ENCODE measurements at regions not wholly inside any gene's neighbourhood (a gene's known extent, or its start where the extent isn't known, plus 50 kb on each side); places are given as distances from the start of the nearest gene placed in this dataset.
A peak's percentile ranks its signal among the peaks of the same experiment; 100 is the strongest.

DNA sequence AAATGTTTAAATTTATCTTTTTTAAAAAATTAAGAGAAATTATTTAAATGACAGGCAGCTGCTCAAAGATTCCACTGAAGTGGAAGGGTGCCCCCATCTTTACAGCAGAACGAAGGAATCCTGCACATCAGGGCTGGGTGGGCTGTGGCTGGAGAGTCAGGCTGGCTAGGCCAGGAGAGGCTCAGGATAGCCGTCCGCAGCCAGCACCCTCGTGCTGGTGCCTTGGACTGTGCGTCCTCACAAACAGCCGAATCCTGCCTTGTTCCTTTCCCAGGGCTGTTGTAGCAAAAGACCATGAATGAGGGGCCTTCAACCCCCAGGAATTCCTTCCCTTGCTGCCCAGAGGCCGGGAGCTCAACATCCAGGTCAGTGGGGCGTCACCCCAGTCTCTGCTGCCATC, 64.6 kb upstream of the FCN1 start:
- no peaks in the 10 kb centered on the region for H3K36me3 ChIP-seq
- H3K9me3 ChIP-seq, result peaks cover 0 to 6% (median 5%) of the 10 kb centered on the region in 3 donors
- no peak overlapping the region for H3K27ac ChIP-seq
- intact Hi-C loops (cut with DNase I), result no loop called here
- peaks cover 0 to 80% (median 0%) of the 10 kb centered on the region in 4 donors for H3K27me3 ChIP-seq
- H3K4me3 ChIP-seq, result no peak overlapping the region
- no peak for DNase-seq
- 62 to 69% methylated on average over 8 of the region's 8 CpGs for WGBS, 2 donors
- H3K4me1 ChIP-seq, result no peaks in the 10 kb centered on the region
- TF ChIP-seq POLR2A (IDR thresholded peaks at IDR 0.05) (no peak), CTCF (IDR thresholded peaks at IDR 0.05) (no peak)

DNA sequence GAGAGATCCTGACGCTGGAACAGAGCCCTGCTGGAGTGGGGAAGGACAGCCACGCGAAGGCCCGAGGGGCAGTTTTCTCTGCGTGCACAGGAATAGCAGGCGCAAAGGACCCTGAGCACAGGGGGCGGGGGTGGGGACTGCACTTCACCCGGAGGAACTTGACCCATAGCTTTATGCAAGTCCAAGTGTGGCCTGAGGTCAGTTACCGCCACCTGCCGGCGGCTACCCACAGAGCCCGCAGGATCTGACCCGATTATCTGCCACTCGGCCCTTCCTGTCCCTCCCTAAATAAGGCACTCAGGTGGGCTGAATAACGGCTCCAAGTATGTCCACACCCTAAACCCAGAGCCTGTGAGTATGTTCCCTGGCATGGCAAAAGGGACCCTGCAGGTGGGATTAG, 65.4 kb upstream of the FCN1 start:
- no peak for DNase-seq
- H3K4me3 ChIP-seq, result no peak overlapping the region
- no peaks in the 10 kb centered on the region for H3K36me3 ChIP-seq
- TF ChIP-seq POLR2A (IDR thresholded peaks at IDR 0.05) (no peak), CTCF (IDR thresholded peaks at IDR 0.05) (peak in 3 of 6 experiments; percentile 27 to 40 (median 27))
- 20 to 45% methylated on average over 1 to 7 of the region's 15 CpGs for WGBS, 2 donors
- H3K9me3 ChIP-seq, result peaks cover 0 to 12% (median 8%) of the 10 kb centered on the region in 3 donors
- H3K27ac ChIP-seq, result no peak overlapping the region
- intact Hi-C loops (cut with DNase I), result no loop called here
- peaks cover 0 to 82% (median 0%) of the 10 kb centered on the region in 4 donors for H3K27me3 ChIP-seq
- H3K4me1 ChIP-seq, result no peaks in the 10 kb centered on the region

- Histone ChIP-seq H3K4me1 (no peaks in the 10 kb centered on the region), H3K27me3 (peaks cover 0 to 83% (median 0%) of the 10 kb centered on the region in 4 donors), H3K36me3 (no peaks in the 10 kb centered on the region), H3K27ac (no peak overlapping the region), H3K4me3 (no peak overlapping the region), H3K9me3 (peaks cover 0 to 12% (median 8%) of the 10 kb centered on the region in 3 donors)
- no peak for DNase-seq
- TF ChIP-seq POLR2A (IDR thresholded peaks at IDR 0.05) (no peak), CTCF (IDR thresholded peaks at IDR 0.05) (no peak)
- 74 to 86% methylated on average over 12 to 13 of the region's 14 CpGs for WGBS, 2 donors
- intact Hi-C loops (cut with DNase I), result no loop called here
Observed at GRCh38 chr9:134983506-134984371, 66.0 kb upstream of the FCN1 start.

DNA sequence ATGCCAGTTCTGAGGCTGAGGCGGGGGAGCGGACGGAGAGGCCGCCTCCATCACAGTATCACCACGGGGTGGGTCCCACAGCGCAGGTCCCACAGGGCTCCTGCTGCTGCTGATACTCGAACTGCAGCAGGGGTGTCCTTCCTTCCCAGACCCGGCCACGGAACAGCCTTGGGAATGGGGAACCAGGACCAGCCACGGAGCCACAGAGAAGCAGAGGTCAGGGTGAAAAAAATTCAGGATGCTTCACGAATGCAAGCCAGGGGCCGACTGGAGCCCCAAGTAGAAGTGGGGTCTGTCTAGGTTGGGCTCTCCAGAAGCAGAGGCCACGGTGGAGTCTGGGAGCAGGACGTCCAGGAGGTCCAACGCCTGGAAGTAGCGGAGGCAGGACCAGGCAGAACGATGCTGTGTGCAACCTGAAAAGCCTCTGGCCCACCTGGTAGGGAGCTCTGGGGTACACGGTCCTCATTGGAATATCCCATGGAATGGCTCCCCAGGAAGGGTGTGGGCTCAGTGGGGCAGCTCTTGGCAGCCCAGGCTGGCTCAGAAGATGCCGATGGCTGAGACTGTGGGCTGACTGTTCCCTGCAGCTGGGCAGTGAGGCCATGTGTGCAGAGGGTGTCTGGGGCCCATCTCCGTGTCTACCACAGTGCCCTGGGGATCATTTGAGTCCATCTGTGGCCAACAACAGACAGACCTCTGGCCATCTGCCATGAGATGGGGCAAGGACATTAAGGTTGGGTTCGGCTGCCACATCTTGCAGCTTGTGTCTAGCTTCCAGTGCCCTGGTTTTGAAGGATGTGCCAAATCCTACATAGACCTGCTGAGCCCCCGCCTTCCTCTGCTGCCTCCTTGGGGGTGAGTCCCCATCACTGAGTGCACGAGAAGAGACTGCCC, 66.9 kb upstream of the FCN1 start:
- Histone ChIP-seq H3K36me3 (no peaks in the 10 kb centered on the region), H3K27me3 (peaks cover 0 to 88% (median 0%) of the 10 kb centered on the region in 4 donors), H3K9me3 (peaks cover 0 to 12% (median 8%) of the 10 kb centered on the region in 3 donors), H3K4me3 (no peak overlapping the region), H3K27ac (no peak overlapping the region), H3K4me1 (no peaks in the 10 kb centered on the region)
- DNase-seq, result no peak
- 83 to 88% methylated on average over 13 to 15 of the region's 23 CpGs for WGBS, 2 donors
- intact Hi-C loops (cut with DNase I), result no loop called here
- TF ChIP-seq CTCF (IDR thresholded peaks at IDR 0.05) (no peak), POLR2A (IDR thresholded peaks at IDR 0.05) (no peak)

DNA sequence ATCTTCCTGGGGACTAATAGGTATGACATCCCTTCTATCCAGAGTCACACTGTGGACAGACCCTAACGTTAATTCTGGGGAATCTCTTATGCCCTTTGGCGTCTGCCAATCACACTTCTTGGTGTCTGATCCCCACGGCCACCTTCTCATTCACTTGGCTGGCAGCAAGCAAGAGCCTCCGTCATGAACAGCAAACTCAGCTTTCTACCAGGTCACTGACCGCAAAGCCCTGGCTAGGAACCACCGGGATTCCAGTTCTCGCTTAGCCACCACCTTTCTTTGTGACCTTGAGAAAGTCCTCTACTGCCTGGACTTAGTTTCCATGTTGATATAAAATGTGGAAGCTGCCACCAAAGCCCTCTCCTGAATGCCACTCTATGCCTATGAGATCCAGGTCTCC, 67.7 kb upstream of the FCN1 start:
- intact Hi-C loops (cut with DNase I), result no loop called here
- Histone ChIP-seq H3K9me3 (peaks cover 0 to 12% (median 8%) of the 10 kb centered on the region in 3 donors), H3K27ac (no peak overlapping the region), H3K27me3 (peaks cover 0 to 81% (median 0%) of the 10 kb centered on the region in 4 donors), H3K4me1 (no peaks in the 10 kb centered on the region), H3K36me3 (no peaks in the 10 kb centered on the region), H3K4me3 (no peak overlapping the region)
- WGBS, 2 donors, result 86% methylated on average over 7 of the region's 7 CpGs
- TF ChIP-seq POLR2A (IDR thresholded peaks at IDR 0.05) (no peak), CTCF (IDR thresholded peaks at IDR 0.05) (no peak)
- DNase-seq, result no peak
